GM23248 (cell line): ENCODE measurements at regions not wholly inside any gene's neighbourhood (a gene's known extent, or its start where the extent isn't known, plus 50 kb on each side); places are given as distances from the start of the nearest gene placed in this dataset.

Source experiments
- EZH2 ChIP-seq: fragments of 200-600 bp; sonication (generic); IDR thresholded peaks from 2 replicates; pipeline ENCODE4 v1.6.1; 2018; ENCODE audit warnings: antibody characterized with exemption, mild to moderate bottlenecking; ENCODE audit not compliant: insufficient read depth, poor library complexity, severe bottlenecking
- EZH2phosphoT487 ChIP-seq: fragments of 200-600 bp; sonication (generic); IDR thresholded peaks from 2 replicates; pipeline ENCODE4 v1.6.1; 2018; ENCODE audit warnings: antibody characterized with exemption, moderate library complexity, mild to moderate bottlenecking, low read depth; ENCODE audit not compliant: insufficient read depth

- TF ChIP-seq EZH2 = no peak
- no peak for TF ChIP-seq EZH2phosphoT487
Observed at GRCh38 chr7:130874071-130874915, 140.3 kb upstream of the KLF14 start.
